H1 (cell line): ENCODE measurements at regions not wholly inside any gene's neighbourhood (a gene's known extent, or its start where the extent isn't known, plus 50 kb on each side); places are given as distances from the start of the nearest gene placed in this dataset.
A peak's percentile ranks its signal among the peaks of the same experiment; 100 is the strongest.

Experiments
- CTCF ChIA-PET: fragments of 300-600 bp; sonication (Branson Sonifier 250); formaldehyde crosslinking; loops from one replicate; lab custom pipeline; 2021; ENCODE audit not compliant: partially characterized antibody; lab: Charles Lee
- POLR2A ChIA-PET: fragments of 300-600 bp; sonication (Branson Sonifier 250); formaldehyde crosslinking; loops from one replicate; lab custom pipeline; 2021; ENCODE audit warnings: inconsistent platforms; ENCODE audit not compliant: partially characterized antibody; lab: Charles Lee
- DNase-seq, 2 experiments: peaks; one replicate each; pipeline versions ENCODE4 v3.0.0 to v3.0.0-alpha.2; 2010 to 2022; ENCODE audit warnings: low spot score in 2 of 2, low read depth in 1 of 2, mixed read lengths in 1 of 2
- FAIRE-seq: peaks from 2 replicates; lab custom pipeline; 2011; peaks lifted over from hg19 to GRCh38; lab: Jason Lieb, UNC
- H2AFZ ChIP-seq: 2 replicates; pipeline ENCODE4 v1.8.1; 2012; ENCODE audit warnings: low read length, inconsistent platforms
- H2AK5ac ChIP-seq: 2 replicates; pipeline ENCODE4 v1.6.1; 2013; ENCODE audit warnings: low read depth, low read length
- H2BK120ac ChIP-seq: replicated peaks from 2 replicates; pipeline ENCODE3; 2013; ENCODE audit warnings: low read depth, low read length, inconsistent platforms
- H2BK12ac ChIP-seq: 2 replicates; pipeline ENCODE4 v1.6.1; 2013; ENCODE audit warnings: low read depth, low read length
- H2BK15ac ChIP-seq: 2 replicates; pipeline ENCODE4 v1.6.1; 2013; ENCODE audit warnings: low read length
- H2BK20ac ChIP-seq: 2 replicates; pipeline ENCODE4 v1.6.1; 2013; ENCODE audit warnings: low read length
- H2BK5ac ChIP-seq: 2 replicates; pipeline ENCODE4 v1.6.1; 2013; ENCODE audit warnings: low read depth, low read length
- H3K14ac ChIP-seq: 2 replicates; pipeline ENCODE4 v1.6.1; 2013; ENCODE audit warnings: inconsistent platforms; ENCODE audit not compliant: insufficient read length
- H3K18ac ChIP-seq: 2 replicates; pipeline ENCODE4 v1.6.1; 2013; ENCODE audit warnings: low read length; ENCODE audit errors: extremely low read depth
- H3K23ac ChIP-seq: 2 replicates; pipeline ENCODE4 v1.6.1; 2013; ENCODE audit warnings: inconsistent platforms; ENCODE audit not compliant: insufficient read length
- H3K23me2 ChIP-seq: 2 replicates; pipeline ENCODE4 v1.6.1; 2013; ENCODE audit warnings: low read depth, low read length
- H3K27ac ChIP-seq: 2 replicates; pipeline ENCODE4 v1.6.1; 2011; ENCODE audit warnings: low read depth, low read length, inconsistent platforms
- H3K27me3 ChIP-seq, 4 experiments: replicated peaks in 1 of 4; 1 replicate in 1 of 4; 2 replicates in 3 of 4; pipeline versions ENCODE4 v1.6.1 to v1.8.1; 2011 to 2013; ENCODE audit warnings: low read length in 3 of 4, mild to moderate bottlenecking in 3 of 4, inconsistent platforms in 2 of 4, mixed read lengths in 2 of 4, moderate library complexity in 1 of 4; ENCODE audit not compliant: control insufficient read depth in 3 of 4, insufficient read depth in 3 of 4; ENCODE audit errors: extremely low read depth in 1 of 4
- H3K36me3 ChIP-seq, 4 experiments: 2 replicates each; pipeline versions ENCODE4 v1.6.1 to v1.8.1; 2011 to 2013; ENCODE audit warnings: mild to moderate bottlenecking in 4 of 4, low read length in 3 of 4, moderate library complexity in 2 of 4, control low read depth in 1 of 4, inconsistent platforms in 1 of 4; ENCODE audit not compliant: insufficient read depth in 4 of 4, control insufficient read depth in 2 of 4
- H3K4ac ChIP-seq: replicated peaks from 2 replicates; pipeline ENCODE3; 2013; ENCODE audit warnings: low read length, low read depth, mixed read lengths, inconsistent platforms; ENCODE audit not compliant: insufficient read length
- H3K4me1 ChIP-seq, 4 experiments: replicated peaks in 1 of 4; 1 replicate in 1 of 4; 2 replicates in 3 of 4; pipeline versions ENCODE4 v1.6.1 to v1.8.1; 2011 to 2013; ENCODE audit warnings: low read length in 3 of 4, inconsistent platforms in 2 of 4, mixed read lengths in 1 of 4; ENCODE audit not compliant: insufficient read depth in 4 of 4, control insufficient read depth in 3 of 4
- H3K4me2 ChIP-seq, 2 experiments: 2 replicates each; pipeline versions ENCODE4 v1.6.1 to v1.8.1; 2011 to 2013; ENCODE audit warnings: low read depth in 2 of 2, low read length in 2 of 2, control low read depth in 1 of 2, inconsistent platforms in 1 of 2, mild to moderate bottlenecking in 1 of 2; ENCODE audit not compliant: insufficient read depth in 1 of 2
- H3K4me3 ChIP-seq, 4 experiments: fragments of 200-600, 300-600 bp in 1 of 4; sonication (generic), shearing (Covaris generic), sonication (Bioruptor Twin) in 1 of 4; 2 replicates each; pipeline versions ENCODE4 v1.5.1 to v1.8.1; 2011 to 2016; ENCODE audit warnings: low read length in 4 of 4, low read depth in 3 of 4, control low read depth in 2 of 4, inconsistent platforms in 2 of 4, mild to moderate bottlenecking in 2 of 4, mixed read lengths in 1 of 4, moderate library complexity in 1 of 4; ENCODE audit not compliant: insufficient read depth in 2 of 4; ENCODE audit errors: extremely low read depth in 1 of 4
- H3K56ac ChIP-seq: replicated peaks from 2 replicates; pipeline ENCODE3; 2013; ENCODE audit warnings: low read depth, mild to moderate bottlenecking, mixed read lengths, low read length, inconsistent platforms; ENCODE audit not compliant: insufficient read length
- H3K79me1 ChIP-seq: 2 replicates; pipeline ENCODE4 v1.6.1; 2013; ENCODE audit warnings: low read depth, low read length, control low read depth
- H3K79me2 ChIP-seq, 2 experiments: 2 replicates each; pipeline versions ENCODE4 v1.6.1 to v1.8.1; 2012 to 2013; ENCODE audit warnings: low read length in 2 of 2, mild to moderate bottlenecking in 2 of 2, inconsistent platforms in 1 of 2; ENCODE audit not compliant: insufficient read depth in 2 of 2, control insufficient read depth in 1 of 2
- H3K9ac ChIP-seq, 4 experiments: replicated peaks in 1 of 4; 1 replicate in 1 of 4; 2 replicates in 3 of 4; pipeline versions ENCODE4 v1.6.1 to v1.8.1; 2011 to 2013; ENCODE audit warnings: low read depth in 3 of 4, low read length in 3 of 4, control low read depth in 2 of 4, mild to moderate bottlenecking in 2 of 4, moderate library complexity in 2 of 4, inconsistent platforms in 1 of 4; ENCODE audit errors: extremely low read depth in 1 of 4
- H3K9me3 ChIP-seq, 2 experiments: 2 replicates each; pipeline versions ENCODE4 v1.6.1 to v1.8.1; 2012 to 2013; ENCODE audit warnings: mild to moderate bottlenecking in 2 of 2, moderate library complexity in 2 of 2, control low read depth in 1 of 2, inconsistent platforms in 1 of 2, low read depth in 1 of 2, low read length in 1 of 2, mixed read lengths in 1 of 2; ENCODE audit not compliant: insufficient read depth in 2 of 2
- H4K20me1 ChIP-seq, 2 experiments: replicated peaks in 1 of 2; 2 replicates each; pipeline versions ENCODE3 to v1.8.1; 2011 to 2013; ENCODE audit warnings: inconsistent platforms in 2 of 2, low read length in 2 of 2, mild to moderate bottlenecking in 1 of 2; ENCODE audit not compliant: insufficient read depth in 2 of 2, control insufficient read depth in 1 of 2
- H4K5ac ChIP-seq: 2 replicates; pipeline ENCODE4 v1.6.1; 2013; ENCODE audit warnings: low read length, low read depth, mixed read lengths, inconsistent platforms; ENCODE audit not compliant: insufficient read length
- H4K8ac ChIP-seq: 2 replicates; pipeline ENCODE4 v1.8.0; 2013; ENCODE audit warnings: mild to moderate bottlenecking, moderate library complexity, low read length, inconsistent platforms; ENCODE audit not compliant: insufficient read depth; ENCODE audit errors: extremely low read depth
- H4K91ac ChIP-seq: replicated peaks from 2 replicates; pipeline ENCODE3; 2013; ENCODE audit warnings: low read length, mixed read lengths, inconsistent platforms; ENCODE audit not compliant: insufficient read length
- ASH2L ChIP-seq: fragments of 200-600, 300-600 bp; sonication (generic); IDR thresholded peaks from one replicate; pipeline ENCODE4 v1.7.1; 2017; ENCODE audit warnings: low read length
- CBX8 ChIP-seq: fragments of 300-800, 300-1000 bp; sonication (generic); IDR thresholded peaks from 2 replicates; pipeline ENCODE4 v1.7.1; 2016; ENCODE audit warnings: low read depth, low read length, borderline replicate concordance
- CREB1 ChIP-seq: IDR thresholded peaks from 2 replicates; pipeline ENCODE4 v1.6.1; 2012; ENCODE audit warnings: inconsistent platforms
- EP300 ChIP-seq, 2 experiments: IDR thresholded peaks; 1 replicate in 1 of 2; 2 replicates in 1 of 2; pipeline ENCODE4 v1.6.1; 2011 to 2012; ENCODE audit warnings: low read depth in 2 of 2, low read length in 2 of 2, mild to moderate bottlenecking in 2 of 2, borderline replicate concordance in 1 of 2, inconsistent platforms in 1 of 2, moderate library complexity in 1 of 2
- GABPA ChIP-seq: IDR thresholded peaks from 2 replicates; pipeline ENCODE4 v1.6.1; 2011; ENCODE audit warnings: mild to moderate bottlenecking, low read length, moderate library complexity, borderline replicate concordance; ENCODE audit not compliant: insufficient read depth
- KDM1A ChIP-seq: fragments of 200-600, 300-600 bp; sonication (generic); IDR thresholded peaks from 2 replicates; pipeline ENCODE4 v1.7.1; 2016; ENCODE audit warnings: mild to moderate bottlenecking, low read length, borderline replicate concordance
- POU5F1 ChIP-seq: IDR thresholded peaks from 2 replicates; pipeline ENCODE4 v1.6.1; 2011; ENCODE audit warnings: low read depth, mild to moderate bottlenecking, low read length, moderate library complexity
- RBBP5 ChIP-seq: IDR thresholded peaks from 2 replicates; pipeline ENCODE4 v1.7.1; 2012; ENCODE audit warnings: low read depth, mild to moderate bottlenecking, inconsistent platforms, low read length, moderate library complexity, borderline replicate concordance
- RNF2 ChIP-seq: fragments of 200-900, 300-1000 bp; sonication (generic); IDR thresholded peaks from 2 replicates; pipeline ENCODE4 v1.7.1; 2016; ENCODE audit warnings: borderline replicate concordance, low read depth, mild to moderate bottlenecking, antibody characterized with exemption, low read length; ENCODE audit not compliant: poor library complexity, severe bottlenecking; ENCODE audit errors: missing control alignments
- SIN3A ChIP-seq, 2 experiments: IDR thresholded peaks in 1 of 2; conservative IDR thresholded peaks in 1 of 2; 2 replicates each; pipeline ENCODE4 v1.6.1; 2011 to 2012; ENCODE audit warnings: low read length in 2 of 2, improper control_type of control experiment in 1 of 2, low read depth in 1 of 2, mild to moderate bottlenecking in 1 of 2
- TBP ChIP-seq: IDR thresholded peaks from 2 replicates; pipeline ENCODE4 v1.6.1; 2011; ENCODE audit warnings: low read depth, low read length, improper control_type of control experiment
- YY1 ChIP-seq: IDR thresholded peaks from 2 replicates; pipeline ENCODE4 v1.6.1; 2011; ENCODE audit warnings: low read depth, mild to moderate bottlenecking, low read length
- ZNF274 ChIP-seq: IDR thresholded peaks from 2 replicates; pipeline ENCODE4 v1.7.0; 2012; ENCODE audit warnings: low read length, borderline replicate concordance; ENCODE audit errors: extremely low read depth
- WGBS, 2 experiments: shearing (Covaris generic) in 1 of 2; methylation state at CpG; one replicate each; pipeline versions ENCODE4 v1.1.6 to v1.1.7; 2013 to 2015; ENCODE audit warnings: low lambda C conversion rate in 2 of 2, mixed read lengths in 2 of 2, inconsistent platforms in 1 of 2, low coverage in 1 of 2, missing lambda C conversion rate in 1 of 2; ENCODE audit not compliant: insufficient replicate concordance in 2 of 2, insufficient coverage in 1 of 2, insufficient read length in 1 of 2; ENCODE audit errors: extremely low coverage in 1 of 2, missing lambda C conversion rate in 1 of 2; 5-methylcytosine and 5-hydroxymethylcytosine counted together
- TF ChIP-seq, protein P1 (sequence below): IDR thresholded peaks from 2 replicates; pipeline ENCODE4 v1.6.1; 2011; ENCODE audit warnings: low read depth, mild to moderate bottlenecking, low read length; ENCODE audit not compliant: insufficient read depth

- Histone ChIP-seq H3K4ac (no peak overlapping the region), H2BK15ac (no peak overlapping the region), H4K20me1 (no peaks in the 10 kb centered on the region), H3K27ac (no peak overlapping the region), H4K8ac (no peak overlapping the region), H4K5ac (no peak overlapping the region), H3K27me3 (peaks cover 0 to 3% (median under 1%) of the 10 kb centered on the region in 4 experiments; a peak in 3 of 7 replicates), H3K18ac (no peak overlapping the region), H3K9ac (no peak overlapping the region), H3K23me2 (no peaks in the 10 kb centered on the region), H3K14ac (no peak overlapping the region), H2AK5ac (no peak overlapping the region), H3K4me1 (no peaks in the 10 kb centered on the region), H4K91ac (no peak overlapping the region), H3K4me3 (no peak overlapping the region), H3K9me3 (no peaks in the 10 kb centered on the region), H3K79me1 (no peaks in the 10 kb centered on the region), H3K56ac (no peak overlapping the region), H3K4me2 (no peak overlapping the region), H2BK120ac (no peak overlapping the region), H3K23ac (no peak overlapping the region), H3K36me3 (no peaks in the 10 kb centered on the region), H2BK5ac (no peak overlapping the region), H3K79me2 (no peaks in the 10 kb centered on the region), H2BK20ac (no peak overlapping the region), H2BK12ac (no peak overlapping the region), H2AFZ (no peak overlapping the region)
- WGBS, 2 experiments: 86% methylated on average over 3 of the region's 3 CpGs; no CpG with 5 or more reads in 1 of the 2 experiments
- CTCF ChIA-PET: interaction anchor here (0.6 to 5.4 kb wide), 6 partner anchors 16 to 355 kb away, joined by 3 to 40 read pairs (median 4); no protein-coding TSS in a partner anchor
- DNase-seq: peak in 1 of 2 experiments; percentile 7
- POLR2A ChIA-PET: no interaction called here
- FAIRE-seq: no peak
- TF ChIP-seq CREB1 (no peak), POU5F1 (no peak), CBX8 (no peak), GABPA (no peak), RBBP5 (no peak), YY1 (no peak), RNF2 (no peak), KDM1A (no peak), ASH2L (no peak), EP300 (IDR thresholded peaks at IDR 0.05; ENCODE audit: borderline replicate concordance in 1 of 2, low read depth in 2 of 2, low read length in 2 of 2) (no peak), SIN3A (conservative IDR thresholded peaks at IDR 0.05 in 1 of 2, IDR thresholded peaks at IDR 0.05 in 1 of 2; ENCODE audit: low read depth in 1 of 2, low read length in 2 of 2) (no peak), ZNF274 (no peak), TBP (no peak)
- TF ChIP-seq, protein P1, sequence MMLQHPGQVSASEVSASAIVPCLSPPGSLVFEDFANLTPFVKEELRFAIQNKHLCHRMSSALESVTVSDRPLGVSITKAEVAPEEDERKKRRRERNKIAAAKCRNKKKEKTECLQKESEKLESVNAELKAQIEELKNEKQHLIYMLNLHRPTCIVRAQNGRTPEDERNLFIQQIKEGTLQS: no peak
Observed at GRCh38 chr4:140305053-140305452, 68.4 kb upstream of the SCOC start.
